Urinary bladder (tissue), 3 donors: ENCODE measurements at regions not wholly inside any gene's neighbourhood (a gene's known extent, or its start where the extent isn't known, plus 50 kb on each side); places are given as distances from the start of the nearest gene placed in this dataset.

Source experiments
- DNase-seq: peaks from one replicate; pipeline ENCODE4 v3.0.0-alpha.2; 2015; ENCODE audit errors: extremely low spot score
- H3K27ac ChIP-seq: one replicate; pipeline ENCODE4 v1.5.1; 2013; ENCODE audit warnings: low read depth, mild to moderate bottlenecking, moderate library complexity
- H3K36me3 ChIP-seq: one replicate; pipeline ENCODE4 v1.6.1; 2013; ENCODE audit warnings: mild to moderate bottlenecking, moderate library complexity; ENCODE audit not compliant: insufficient read depth
- H3K4me1 ChIP-seq: one replicate; pipeline ENCODE4 v1.6.1; 2013; ENCODE audit warnings: mild to moderate bottlenecking, moderate library complexity; ENCODE audit not compliant: insufficient read depth
- H3K4me3 ChIP-seq: one replicate; pipeline ENCODE4 v1.5.1; 2013; ENCODE audit warnings: low read depth, low read length
- WGBS: extraction: QIAGEN DNeasy Blood & Tissue Kit; methylation state at CpG from one replicate; pipeline ENCODE4 v1.1.7; 2013; 5-methylcytosine and 5-hydroxymethylcytosine counted together
- donor health status: healthy with polysubstance abuse.
- donor health status: healthy.

DNA sequence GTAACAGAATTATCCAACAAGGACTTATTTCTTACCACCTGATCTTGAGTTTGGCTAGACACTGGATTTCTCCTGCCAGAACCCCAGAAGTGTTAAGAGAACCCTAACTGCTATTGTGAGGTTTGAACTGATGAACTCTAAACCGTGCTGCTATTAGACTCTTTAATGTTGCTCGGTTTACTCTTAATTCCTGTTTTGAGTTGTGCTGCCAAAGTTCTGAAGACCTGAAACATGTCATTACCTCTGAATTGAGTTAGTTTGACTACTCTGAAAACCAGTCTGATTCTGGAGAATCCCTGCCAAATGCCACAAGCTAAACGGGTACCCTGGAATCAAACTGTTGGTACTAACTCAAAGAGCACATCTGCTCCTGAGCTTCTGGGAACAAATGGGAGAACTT is 215.5 kb downstream of the KLF12 start:
- no peaks in the 10 kb centered on the region for H3K4me1 ChIP-seq
- no peak overlapping the region for H3K27ac ChIP-seq
- no peaks in the 10 kb centered on the region for H3K36me3 ChIP-seq
- H3K4me3 ChIP-seq: no peak overlapping the region
- 66% methylated on average over 3 of the region's 3 CpGs for WGBS
- no peak for DNase-seq

DNA sequence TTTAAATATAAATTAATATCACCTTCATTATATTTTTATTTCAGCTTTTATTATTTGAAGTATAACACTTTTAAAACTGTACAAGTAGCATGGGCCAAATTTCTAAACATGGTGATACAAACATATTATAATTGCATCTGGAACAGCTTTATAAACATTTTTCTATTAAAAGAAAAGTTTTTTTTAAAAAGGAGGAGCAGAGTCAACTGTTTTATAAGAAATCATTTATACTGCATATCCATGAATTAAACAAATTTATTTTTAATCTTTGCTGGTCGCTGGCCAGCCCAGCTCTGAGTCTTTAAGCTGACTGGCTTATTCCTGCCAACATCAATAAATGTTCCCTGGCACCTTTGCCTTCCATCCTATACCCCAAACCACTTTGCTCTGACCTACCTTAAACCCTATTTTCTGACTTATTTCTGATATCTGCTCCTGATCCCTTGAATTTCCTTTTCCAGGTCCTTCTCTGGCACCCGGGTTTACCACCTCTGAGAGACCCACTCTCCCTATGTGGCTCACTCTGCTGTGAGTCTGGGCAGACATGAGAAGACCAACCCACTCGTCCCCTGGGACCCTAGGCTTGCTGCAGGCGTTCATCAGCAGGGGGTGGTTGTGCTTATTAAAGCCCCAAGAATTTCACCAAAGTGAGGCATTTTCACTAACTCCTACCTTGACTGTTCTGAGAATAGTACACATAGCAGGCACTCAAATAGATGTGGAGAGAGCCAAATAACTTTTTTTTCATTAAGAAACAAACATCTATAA is 220.3 kb downstream of the KLF12 start:
- Histone ChIP-seq H3K36me3 (no peaks in the 10 kb centered on the region), H3K27ac (no peak overlapping the region), H3K4me1 (no peaks in the 10 kb centered on the region), H3K4me3 (no peak overlapping the region)
- no peak for DNase-seq
- 29% methylated on average over 4 of the region's 4 CpGs for whole genome bisulfite sequencing

DNA sequence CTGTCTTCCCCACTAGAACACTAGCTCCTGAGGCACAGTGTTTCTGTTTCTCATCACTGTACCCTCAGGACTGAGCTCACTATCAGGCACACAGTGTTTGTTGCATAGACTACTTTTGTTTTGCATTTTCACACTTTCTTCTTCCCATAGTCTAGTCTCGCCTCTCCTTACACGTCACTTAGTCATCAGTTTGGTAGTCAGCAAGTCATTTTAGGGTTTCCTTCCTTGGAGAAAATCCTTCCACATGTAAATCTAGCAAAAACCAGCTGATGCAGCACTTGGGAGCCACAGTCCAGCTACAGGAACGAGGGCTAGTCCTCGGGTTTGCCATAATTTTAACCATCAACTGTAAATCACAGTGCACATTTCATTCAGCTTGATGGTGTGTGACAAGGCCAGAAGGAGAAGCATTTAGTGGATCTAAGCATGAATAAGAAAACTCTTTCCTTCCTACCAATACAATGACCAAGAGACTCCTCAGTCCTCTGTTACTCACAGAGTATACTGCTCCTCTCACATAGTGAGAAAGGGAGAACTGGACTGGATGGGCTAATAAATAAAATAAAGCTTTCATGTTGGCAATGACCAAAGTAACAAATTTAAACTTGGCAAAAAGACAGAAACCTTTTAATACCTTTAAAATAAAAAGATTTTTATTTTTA is 221.0 kb downstream of the KLF12 start:
- H3K27ac ChIP-seq: no peak overlapping the region
- no peaks in the 10 kb centered on the region for H3K36me3 ChIP-seq
- no peak overlapping the region for H3K4me3 ChIP-seq
- H3K4me1 ChIP-seq: no peaks in the 10 kb centered on the region
- DNase-seq: no peak
- 38% methylated on average over 4 of the region's 4 CpGs for WGBS

DNA sequence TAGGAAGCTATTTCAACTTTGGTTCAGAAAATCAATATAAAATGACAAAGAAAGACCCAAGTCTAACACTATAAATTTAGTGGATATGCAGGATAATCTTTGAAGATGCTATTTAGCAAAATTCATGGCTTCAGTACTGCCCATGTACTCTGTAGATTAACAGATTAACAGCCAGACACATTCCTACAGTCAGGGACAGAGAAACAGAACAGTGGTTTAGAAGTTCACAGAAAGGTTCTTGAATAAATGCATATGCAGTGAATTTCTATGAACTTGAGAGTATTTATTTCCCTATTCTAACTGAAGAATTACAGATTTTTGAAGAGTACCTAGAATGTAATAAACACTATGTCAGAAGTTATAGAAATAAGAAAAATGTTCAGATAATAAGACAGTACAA is 222.8 kb downstream of the KLF12 start:
- no peak overlapping the region for H3K27ac ChIP-seq
- DNase-seq: no peak
- H3K4me1 ChIP-seq: no peaks in the 10 kb centered on the region
- no peaks in the 10 kb centered on the region for H3K36me3 ChIP-seq
- H3K4me3 ChIP-seq: no peak overlapping the region

DNA sequence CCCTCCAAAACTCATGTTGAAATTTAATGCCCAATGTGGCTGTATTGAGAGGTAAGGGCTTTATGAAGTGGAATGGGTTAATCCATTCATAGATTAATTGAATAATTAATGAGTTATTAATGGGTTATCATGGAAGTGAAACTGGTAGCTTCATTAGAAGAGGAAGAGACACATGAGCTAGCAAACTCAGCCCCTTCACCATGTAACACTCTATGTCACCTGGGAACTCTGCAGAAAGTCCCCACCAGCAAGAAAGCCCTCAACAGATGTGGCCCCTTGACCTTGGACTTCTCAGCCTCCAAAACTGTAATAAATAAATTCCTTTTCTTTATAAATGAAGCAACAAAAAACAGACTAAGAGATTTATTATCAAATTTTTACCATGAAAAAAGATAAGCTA is 223.5 kb downstream of the KLF12 start:
- no peaks in the 10 kb centered on the region for H3K36me3 ChIP-seq
- no peak for DNase-seq
- H3K4me3 ChIP-seq: no peak overlapping the region
- no peak overlapping the region for H3K27ac ChIP-seq
- no peaks in the 10 kb centered on the region for H3K4me1 ChIP-seq

DNA sequence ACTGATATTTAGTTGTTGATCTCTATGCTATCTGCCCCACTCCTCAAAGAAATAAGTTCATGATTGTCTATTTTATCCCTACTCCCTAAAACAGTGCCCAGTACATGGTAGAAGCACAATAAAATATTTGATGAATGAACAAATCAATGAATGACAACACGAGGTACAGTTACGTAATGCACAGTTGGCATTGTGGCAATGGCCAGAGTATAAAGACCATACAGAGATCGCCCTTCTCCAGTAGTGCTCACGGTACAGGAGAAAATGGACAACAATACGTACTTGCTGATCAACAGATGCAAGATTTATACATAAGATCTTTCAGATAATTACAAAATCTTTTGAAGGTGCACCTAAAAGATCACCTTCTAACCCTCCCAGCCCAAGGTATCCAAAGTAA is 225.4 kb downstream of the KLF12 start:
- H3K27ac ChIP-seq: no peak overlapping the region
- H3K36me3 ChIP-seq: no peaks in the 10 kb centered on the region
- no peaks in the 10 kb centered on the region for H3K4me1 ChIP-seq
- H3K4me3 ChIP-seq: no peak overlapping the region
- 98% methylated on average over 5 of the region's 5 CpGs for WGBS
- no peak for DNase-seq

DNA sequence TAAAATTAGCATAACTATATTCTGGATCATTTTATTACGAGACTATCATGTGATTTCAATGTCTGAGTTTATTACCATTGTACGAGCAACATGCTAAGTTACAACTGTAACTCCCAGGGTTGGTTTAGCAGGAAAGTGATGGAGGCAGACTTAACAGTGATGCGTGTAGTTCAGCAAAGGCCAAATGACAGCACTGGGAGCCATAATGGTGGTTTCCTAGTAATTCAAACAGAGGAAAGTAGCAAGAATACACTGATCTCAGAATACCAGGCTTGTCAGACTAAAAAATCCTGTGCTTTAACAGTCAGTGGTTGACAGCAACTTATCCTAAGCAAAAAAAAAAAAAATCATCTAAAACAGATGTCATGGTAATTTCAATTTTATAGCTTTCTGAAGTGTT is 229.6 kb downstream of the KLF12 start:
- H3K36me3 ChIP-seq: no peaks in the 10 kb centered on the region
- H3K27ac ChIP-seq: no peak overlapping the region
- DNase-seq: no peak
- no peak overlapping the region for H3K4me3 ChIP-seq
- no peaks in the 10 kb centered on the region for H3K4me1 ChIP-seq
- 98% methylated on average over 3 of the region's 3 CpGs for WGBS

DNA sequence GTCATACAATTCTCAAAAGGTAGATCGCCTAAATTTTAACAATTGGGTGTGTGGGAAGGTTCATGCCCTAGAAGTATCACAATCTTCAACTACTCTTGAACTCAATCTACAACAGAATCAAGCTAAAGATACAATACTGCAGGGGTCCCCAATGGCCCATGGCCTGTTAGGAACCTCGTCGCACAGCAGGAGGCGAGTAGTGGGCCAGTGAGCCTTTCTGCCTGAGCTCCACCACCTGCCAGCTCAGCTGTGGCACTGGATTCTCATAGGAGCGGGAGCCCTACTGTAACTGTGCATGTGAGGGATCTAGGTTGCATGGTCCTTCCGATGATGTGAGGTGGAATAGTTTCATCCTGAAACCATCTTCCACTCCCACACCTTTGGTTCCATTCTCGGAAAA is 230.6 kb downstream of the KLF12 start:
- Histone ChIP-seq H3K27ac (no peak overlapping the region), H3K4me1 (peaks cover 1% of the 10 kb centered on the region), H3K4me3 (no peak overlapping the region), H3K36me3 (no peaks in the 10 kb centered on the region)
- WGBS: 97% methylated on average over 7 of the region's 7 CpGs
- DNase-seq: no peak

DNA sequence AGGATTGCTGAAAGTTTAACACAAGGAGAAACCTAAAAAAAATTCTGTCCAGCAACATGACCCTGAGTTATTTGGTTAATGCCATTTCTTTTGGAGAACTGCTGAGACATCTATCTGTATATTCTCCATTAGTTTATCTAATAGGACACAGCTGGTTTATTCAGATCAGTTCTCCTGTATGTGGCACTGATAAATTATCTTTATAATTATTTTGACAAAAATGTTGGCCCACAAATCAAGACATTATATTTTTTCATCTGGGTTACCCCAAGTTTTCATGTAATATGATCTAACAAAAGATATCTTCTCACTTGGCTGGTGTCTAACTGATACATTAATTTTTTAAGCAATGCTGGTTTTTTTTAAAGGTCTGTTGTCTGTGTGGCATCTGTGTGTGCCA is 231.4 kb downstream of the KLF12 start:
- peaks cover 3% of the 10 kb centered on the region for H3K4me1 ChIP-seq
- DNase-seq: no peak
- no peak overlapping the region for H3K4me3 ChIP-seq
- H3K27ac ChIP-seq: no peak overlapping the region
- H3K36me3 ChIP-seq: no peaks in the 10 kb centered on the region

DNA sequence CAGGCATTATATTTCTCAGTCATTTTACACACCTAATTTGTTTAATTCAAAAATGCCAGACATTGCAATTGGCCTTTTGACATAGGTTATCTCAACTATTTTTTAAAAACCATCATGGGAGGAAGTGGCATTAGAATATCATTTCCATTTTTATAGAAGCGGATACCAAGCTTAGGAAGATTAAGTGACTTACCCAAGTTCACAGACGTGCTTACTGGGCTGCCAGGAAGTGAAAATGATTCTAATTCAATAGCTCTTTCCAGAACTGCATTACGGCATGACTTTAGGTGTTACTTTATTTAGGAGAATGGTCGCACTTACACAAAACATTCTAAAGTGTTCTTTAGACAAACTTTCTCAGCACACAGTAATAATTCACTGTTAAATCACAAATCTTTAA is 231.9 kb downstream of the KLF12 start:
- 47% methylated on average over 4 of the region's 4 CpGs for WGBS
- Histone ChIP-seq H3K27ac (no peak overlapping the region), H3K36me3 (no peaks in the 10 kb centered on the region), H3K4me1 (peaks cover 3% of the 10 kb centered on the region), H3K4me3 (no peak overlapping the region)
- no peak for DNase-seq

DNA sequence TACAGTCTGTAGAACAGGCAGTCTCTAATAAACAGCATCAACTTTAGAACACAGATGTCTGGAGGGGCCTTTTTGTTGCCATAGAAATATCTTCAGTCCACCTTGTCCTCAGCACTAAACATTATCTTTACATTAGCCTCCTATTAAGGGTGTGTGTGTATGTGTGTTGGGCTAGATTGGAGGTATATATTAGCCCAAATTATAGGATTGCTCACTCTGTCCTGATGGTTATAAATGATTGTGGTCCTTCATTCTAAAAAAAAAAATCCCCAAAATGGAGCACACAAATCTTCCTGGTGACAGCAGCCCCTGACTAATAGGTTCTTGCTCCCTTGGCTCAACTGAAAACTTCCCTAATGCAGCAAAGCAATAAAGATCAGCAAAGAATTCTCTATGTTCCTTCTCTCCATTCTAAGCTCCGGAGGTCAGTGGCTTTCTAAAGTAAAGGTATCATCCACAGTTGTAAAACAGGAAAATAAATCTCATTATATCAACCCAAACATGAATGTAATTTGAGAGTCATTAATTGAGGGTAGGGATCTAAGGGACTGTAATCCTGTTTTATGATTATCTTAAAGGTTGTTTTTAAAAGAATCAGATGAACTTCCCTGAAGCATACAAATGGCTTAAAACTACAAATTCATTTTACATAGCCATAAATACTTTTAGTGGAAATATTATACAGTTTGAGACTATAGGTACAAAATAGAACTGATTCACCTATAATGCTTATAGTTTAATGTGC is 232.7 kb downstream of the KLF12 start:
- 70% methylated on average over 1 of the region's 1 CpG for WGBS
- Histone ChIP-seq H3K4me3 (no peak overlapping the region), H3K27ac (no peak overlapping the region)

DNA sequence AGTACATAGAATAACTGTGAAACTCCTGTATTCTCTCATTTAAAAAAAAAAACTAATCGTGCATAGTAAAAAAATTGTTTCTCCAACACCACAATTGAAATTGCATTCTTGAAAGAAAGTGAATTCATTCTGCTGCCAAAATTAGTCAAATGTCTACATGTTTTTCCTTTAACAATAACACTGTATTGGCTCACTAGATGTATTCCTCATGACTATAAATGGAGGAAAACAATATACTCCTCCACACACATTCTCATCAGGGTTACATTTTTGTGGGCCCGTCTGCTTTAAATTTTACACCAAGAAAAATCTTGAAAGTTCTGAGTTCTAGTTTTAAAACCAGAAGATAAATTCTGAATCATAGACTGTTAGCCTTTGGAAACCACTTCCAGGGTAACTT is 233.6 kb downstream of the KLF12 start:
- peaks cover 3% of the 10 kb centered on the region for H3K4me1 ChIP-seq
- DNase-seq: no peak
- 63% methylated on average over 2 of the region's 2 CpGs for WGBS
- H3K4me3 ChIP-seq: no peak overlapping the region
- H3K36me3 ChIP-seq: no peaks in the 10 kb centered on the region
- H3K27ac ChIP-seq: no peak overlapping the region

More for the DNA sequence above, 232.7 kb downstream of the KLF12 start:
- no peak for DNase-seq
- peaks cover 3% of the 10 kb centered on the region for H3K4me1 ChIP-seq
- no peaks in the 10 kb centered on the region for H3K36me3 ChIP-seq

DNA sequence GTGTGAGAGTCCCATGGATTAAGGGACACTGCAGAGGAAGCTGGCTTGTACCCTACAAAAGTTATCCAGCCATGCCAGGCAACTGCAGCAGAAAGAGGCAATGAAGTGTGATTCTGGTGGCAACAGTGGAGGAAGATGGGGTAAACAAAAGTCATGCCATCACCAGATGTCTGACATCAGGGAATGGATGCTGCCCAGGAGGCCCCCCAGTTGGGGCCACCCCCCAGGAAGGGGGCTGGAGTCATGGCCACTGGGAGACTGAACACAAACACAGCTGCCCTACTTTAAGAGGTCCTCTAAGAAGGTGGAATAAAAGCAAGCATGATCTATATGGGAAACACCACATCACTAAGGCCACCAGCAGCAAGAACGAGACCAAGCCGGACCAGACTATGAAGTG is 235.3 kb downstream of the KLF12 start:
- H3K4me1 ChIP-seq: peaks cover 3% of the 10 kb centered on the region
- DNase-seq: no peak
- no peak overlapping the region for H3K27ac ChIP-seq
- H3K36me3 ChIP-seq: no peaks in the 10 kb centered on the region
- WGBS: 98% methylated on average over 2 of the region's 2 CpGs
- H3K4me3 ChIP-seq: no peak overlapping the region

DNA sequence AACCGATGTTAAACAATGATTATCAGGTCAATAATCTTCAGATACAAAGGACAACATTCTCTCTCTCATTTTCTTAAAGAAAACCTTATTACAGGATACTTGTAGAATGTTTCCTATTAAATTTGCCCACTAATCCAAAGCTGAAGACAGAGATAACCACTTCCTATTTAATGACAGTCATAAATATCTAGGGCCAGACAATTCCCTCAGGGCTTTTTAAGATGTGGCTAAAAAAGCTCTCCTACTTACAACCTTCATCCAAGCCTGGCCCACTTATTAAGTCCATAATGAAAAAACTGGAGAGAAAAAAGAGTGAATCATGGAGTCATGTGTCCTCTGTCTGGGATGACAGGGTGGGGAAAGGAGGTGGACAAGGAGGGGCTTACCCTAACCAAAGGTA is 235.9 kb downstream of the KLF12 start:
- Histone ChIP-seq H3K4me1 (peaks cover 3% of the 10 kb centered on the region), H3K36me3 (no peaks in the 10 kb centered on the region), H3K27ac (no peak overlapping the region), H3K4me3 (no peak overlapping the region)
- no peak for DNase-seq
- WGBS: 74% methylated on average over 1 of the region's 1 CpG
